ENCODE measurements at regions not wholly inside any gene's neighbourhood (a gene's known extent, or its start where the extent isn't known, plus 50 kb on each side); places are given as distances from the start of the nearest gene placed in this dataset.

GRCh38 chr11:62073061-62073460, 50.8 kb upstream of the INCENP start:
- WGBS: 100% methylated on average over 2 of the region's 4 CpGs
- Histone ChIP-seq H3K27ac (ENCODE audit: low read length, poor library complexity, severe bottlenecking) (no peak overlapping the region), H2BK12ac (ENCODE audit: low read length in 2 of 2) (no peak overlapping the region), H3K4me3 (ENCODE audit: insufficient read depth in 1 of 2, low read depth in 1 of 2, low read length in 2 of 2) (no peak overlapping the region), H2BK15ac (ENCODE audit: low read depth, poor library complexity, severe bottlenecking) (no peak overlapping the region), H4K91ac (ENCODE audit: low read length) (no peak overlapping the region), H3K27me3 (ENCODE audit: control insufficient read depth in 1 of 2, insufficient read depth in 1 of 2, low read length in 2 of 2) (peaks cover 0 to 3% of the 10 kb centered on the region in 2 experiments), H3K36me3 (ENCODE audit: control insufficient read depth in 1 of 2, insufficient read depth in 2 of 2, low read depth in 1 of 2, low read length in 2 of 2) (no peaks in the 10 kb centered on the region), H3K23ac (ENCODE audit: low read length in 2 of 2) (no peak overlapping the region), H2BK5ac (ENCODE audit: low read depth, low read length, poor library complexity, severe bottlenecking) (no peak overlapping the region), H3K4ac (ENCODE audit: low read depth in 1 of 2, low read length in 2 of 2) (no peak overlapping the region), H3K79me1 (replicated peaks; ENCODE audit: low read length, poor library complexity, severe bottlenecking) (no peaks in the 10 kb centered on the region), H4K8ac (ENCODE audit: low read length) (no peak overlapping the region), H3K14ac (ENCODE audit: low read length in 2 of 2) (no peak overlapping the region), H2AFZ (ENCODE audit: low read depth, low read length) (no peak overlapping the region), H3K18ac (ENCODE audit: low read depth in 1 of 2, low read length in 2 of 2) (no peak overlapping the region), H2BK120ac (ENCODE audit: low read depth, low read length) (no peak overlapping the region), H3K4me2 (ENCODE audit: low read length, poor library complexity, severe bottlenecking) (no peak overlapping the region), H3K9ac (ENCODE audit: low read length) (no peak overlapping the region), H3K9me3 (ENCODE audit: control insufficient read depth, low read length) (no peaks in the 10 kb centered on the region), H3K4me1 (ENCODE audit: control insufficient read depth, insufficient read depth, low read depth, low read length) (no peaks in the 10 kb centered on the region), H2AK5ac (ENCODE audit: low read length, severe bottlenecking) (no peak overlapping the region)
- DNase-seq: no peak

- Histone ChIP-seq H3K4me1 (ENCODE audit: control insufficient read depth, insufficient read depth, low read depth, low read length) (no peaks in the 10 kb centered on the region), H2BK5ac (ENCODE audit: low read depth, low read length, poor library complexity, severe bottlenecking) (no peak overlapping the region), H3K27me3 (ENCODE audit: control insufficient read depth in 1 of 2, insufficient read depth in 1 of 2, low read length in 2 of 2) (peaks cover 0 to 3% of the 10 kb centered on the region in 2 experiments), H3K27ac (ENCODE audit: low read length, poor library complexity, severe bottlenecking) (no peak overlapping the region), H3K23ac (ENCODE audit: low read length in 2 of 2) (no peak overlapping the region), H2AK5ac (ENCODE audit: low read length, severe bottlenecking) (no peak overlapping the region), H3K36me3 (ENCODE audit: control insufficient read depth in 1 of 2, insufficient read depth in 2 of 2, low read depth in 1 of 2, low read length in 2 of 2) (no peaks in the 10 kb centered on the region), H3K9me3 (ENCODE audit: control insufficient read depth, low read length) (no peaks in the 10 kb centered on the region), H4K91ac (ENCODE audit: low read length) (no peak overlapping the region), H3K4ac (ENCODE audit: low read depth in 1 of 2, low read length in 2 of 2) (no peak overlapping the region), H2BK15ac (ENCODE audit: low read depth, poor library complexity, severe bottlenecking) (no peak overlapping the region), H3K9ac (ENCODE audit: low read length) (no peak overlapping the region), H2BK120ac (ENCODE audit: low read depth, low read length) (no peak overlapping the region), H2AFZ (ENCODE audit: low read depth, low read length) (no peak overlapping the region), H3K14ac (ENCODE audit: low read length in 2 of 2) (no peak overlapping the region), H3K4me2 (ENCODE audit: low read length, poor library complexity, severe bottlenecking) (no peak overlapping the region), H2BK12ac (ENCODE audit: low read length in 2 of 2) (no peak overlapping the region), H3K79me1 (replicated peaks; ENCODE audit: low read length, poor library complexity, severe bottlenecking) (no peaks in the 10 kb centered on the region), H3K4me3 (ENCODE audit: insufficient read depth in 1 of 2, low read depth in 1 of 2, low read length in 2 of 2) (no peak overlapping the region), H4K8ac (ENCODE audit: low read length) (no peak overlapping the region), H3K18ac (ENCODE audit: low read depth in 1 of 2, low read length in 2 of 2) (no peak overlapping the region)
- no peak for DNase-seq
- 80% methylated on average over 2 of the region's 3 CpGs for WGBS
Observed at GRCh38 chr11:62071408-62071807, 52.4 kb upstream of the INCENP start.

- Histone ChIP-seq H2AK5ac (ENCODE audit: low read length, severe bottlenecking) (no peak overlapping the region), H2BK15ac (ENCODE audit: low read depth, poor library complexity, severe bottlenecking) (no peak overlapping the region), H3K79me1 (replicated peaks; ENCODE audit: low read length, poor library complexity, severe bottlenecking) (no peaks in the 10 kb centered on the region), H4K91ac (ENCODE audit: low read length) (no peak overlapping the region), H3K9ac (ENCODE audit: low read length) (no peak overlapping the region), H3K4me2 (ENCODE audit: low read length, poor library complexity, severe bottlenecking) (no peak overlapping the region), H4K8ac (ENCODE audit: low read length) (no peak overlapping the region), H3K27me3 (ENCODE audit: control insufficient read depth in 1 of 2, insufficient read depth in 1 of 2, low read length in 2 of 2) (peaks cover 0 to 3% of the 10 kb centered on the region in 2 experiments), H2AFZ (ENCODE audit: low read depth, low read length) (no peak overlapping the region), H3K4me3 (ENCODE audit: insufficient read depth in 1 of 2, low read depth in 1 of 2, low read length in 2 of 2) (no peak overlapping the region), H3K18ac (ENCODE audit: low read depth in 1 of 2, low read length in 2 of 2) (no peak overlapping the region), H2BK5ac (ENCODE audit: low read depth, low read length, poor library complexity, severe bottlenecking) (no peak overlapping the region), H2BK12ac (ENCODE audit: low read length in 2 of 2) (no peak overlapping the region), H3K4me1 (ENCODE audit: control insufficient read depth, insufficient read depth, low read depth, low read length) (no peaks in the 10 kb centered on the region), H3K23ac (ENCODE audit: low read length in 2 of 2) (no peak overlapping the region), H3K4ac (ENCODE audit: low read depth in 1 of 2, low read length in 2 of 2) (no peak overlapping the region), H2BK120ac (ENCODE audit: low read depth, low read length) (no peak overlapping the region), H3K9me3 (ENCODE audit: control insufficient read depth, low read length) (no peaks in the 10 kb centered on the region), H3K14ac (ENCODE audit: low read length in 2 of 2) (no peak overlapping the region), H3K36me3 (ENCODE audit: control insufficient read depth in 1 of 2, insufficient read depth in 2 of 2, low read depth in 1 of 2, low read length in 2 of 2) (no peaks in the 10 kb centered on the region), H3K27ac (ENCODE audit: low read length, poor library complexity, severe bottlenecking) (no peak overlapping the region)
- WGBS: 75% methylated on average over 12 of the region's 15 CpGs
- DNase-seq: no peak
Observed at GRCh38 chr11:62069986-62070919, 53.6 kb upstream of the INCENP start.

- H2BK15ac ChIP-seq (ENCODE audit: low read depth, poor library complexity, severe bottlenecking): no peak overlapping the region
- no peaks in the 10 kb centered on the region for H3K9me3 ChIP-seq (ENCODE audit: control insufficient read depth, low read length)
- H3K23ac ChIP-seq (ENCODE audit: low read length in 2 of 2): no peak overlapping the region
- no peak overlapping the region for H2AFZ ChIP-seq (ENCODE audit: low read depth, low read length)
- no peaks in the 10 kb centered on the region for H3K79me1 ChIP-seq (replicated peaks; ENCODE audit: low read length, poor library complexity, severe bottlenecking)
- H3K27ac ChIP-seq (ENCODE audit: low read length, poor library complexity, severe bottlenecking): no peak overlapping the region
- no peak overlapping the region for H3K18ac ChIP-seq (ENCODE audit: low read depth in 1 of 2, low read length in 2 of 2)
- no peak overlapping the region for H2BK5ac ChIP-seq (ENCODE audit: low read depth, low read length, poor library complexity, severe bottlenecking)
- no peak overlapping the region for H2BK12ac ChIP-seq (ENCODE audit: low read length in 2 of 2)
- H3K14ac ChIP-seq (ENCODE audit: low read length in 2 of 2): peak overlapping the region in 1 of 2 experiments; percentile 63
- peaks cover 0 to 3% of the 10 kb centered on the region in 2 experiments for H3K27me3 ChIP-seq (ENCODE audit: control insufficient read depth in 1 of 2, insufficient read depth in 1 of 2, low read length in 2 of 2)
- H4K8ac ChIP-seq (ENCODE audit: low read length): no peak overlapping the region
- H3K9ac ChIP-seq (ENCODE audit: low read length): no peak overlapping the region
- H3K4me1 ChIP-seq (ENCODE audit: control insufficient read depth, insufficient read depth, low read depth, low read length): no peaks in the 10 kb centered on the region
- H4K91ac ChIP-seq (ENCODE audit: low read length): no peak overlapping the region
- no peak overlapping the region for H2AK5ac ChIP-seq (ENCODE audit: low read length, severe bottlenecking)
- H2BK120ac ChIP-seq (ENCODE audit: low read depth, low read length): no peak overlapping the region
- no peak for DNase-seq
- H3K4ac ChIP-seq (ENCODE audit: low read depth in 1 of 2, low read length in 2 of 2): no peak overlapping the region
- no peaks in the 10 kb centered on the region for H3K36me3 ChIP-seq (ENCODE audit: control insufficient read depth in 1 of 2, insufficient read depth in 2 of 2, low read depth in 1 of 2, low read length in 2 of 2)
- H3K4me2 ChIP-seq (ENCODE audit: low read length, poor library complexity, severe bottlenecking): no peak overlapping the region
- WGBS: 76% methylated on average over 8 of the region's 8 CpGs
- H3K4me3 ChIP-seq (ENCODE audit: insufficient read depth in 1 of 2, low read depth in 1 of 2, low read length in 2 of 2): no peak overlapping the region
Observed at GRCh38 chr11:62069374-62069773, 54.4 kb upstream of the INCENP start.

Measured in mesenchymal stem cell (in vitro differentiated cells and primary cell).